Left ventricle myocardium inferior (tissue), 1 donor: ENCODE measurements at regions not wholly inside any gene's neighbourhood (a gene's known extent, or its start where the extent isn't known, plus 50 kb on each side); places are given as distances from the start of the nearest gene placed in this dataset.

Experiments
- DNase-seq: peaks from one replicate; pipeline ENCODE4 v3.0.0-alpha.2; 2020
- H3K27ac ChIP-seq: fragments of 200-600 bp; replicated peaks from 2 replicates; pipeline ENCODE4 v1.8.0; 2021
- H3K27me3 ChIP-seq: fragments of 200-600 bp; 2 replicates; pipeline ENCODE4 v1.8.0; 2021; ENCODE audit warnings: low read depth
- H3K36me3 ChIP-seq: fragments of 200-600 bp; 2 replicates; pipeline ENCODE4 v1.8.0; 2021
- H3K4me1 ChIP-seq: fragments of 200-600 bp; 2 replicates; pipeline ENCODE4 v1.8.0; 2021
- H3K4me3 ChIP-seq: fragments of 200-600 bp; 2 replicates; pipeline ENCODE4 v1.8.0; 2021; ENCODE audit warnings: mild to moderate bottlenecking, moderate library complexity
- H3K9me3 ChIP-seq: fragments of 200-600 bp; replicated peaks from 2 replicates; pipeline ENCODE4 v1.8.0; 2021
- CTCF ChIP-seq: fragments of 200-600 bp; IDR thresholded peaks from 2 replicates; pipeline ENCODE4 v1.8.0; 2021; ENCODE audit warnings: antibody characterized with exemption, mild to moderate bottlenecking, borderline replicate concordance
- intact Hi-C: fragments of 100-400 bp; cut with micrococcal nuclease; formaldehyde crosslinking; loops from one replicate; pipeline ENCODE4 v1.11.0; 2022
- donor health status: DM: no; HTN: yes; CAD: no; lungs with severe emphysema.

- Histone ChIP-seq H3K27ac (no peak overlapping the region), H3K9me3 (no peaks in the 10 kb centered on the region), H3K27me3 (no peaks in the 10 kb centered on the region), H3K36me3 (no peaks in the 10 kb centered on the region), H3K4me3 (no peak overlapping the region), H3K4me1 (no peaks in the 10 kb centered on the region)
- intact Hi-C loops, result no loop called here
- DNase-seq, result no peak
- no peak for TF ChIP-seq CTCF
Measured at GRCh38 chr3:84744130-84744529, 214.7 kb upstream of the CADM2 start.

DNA sequence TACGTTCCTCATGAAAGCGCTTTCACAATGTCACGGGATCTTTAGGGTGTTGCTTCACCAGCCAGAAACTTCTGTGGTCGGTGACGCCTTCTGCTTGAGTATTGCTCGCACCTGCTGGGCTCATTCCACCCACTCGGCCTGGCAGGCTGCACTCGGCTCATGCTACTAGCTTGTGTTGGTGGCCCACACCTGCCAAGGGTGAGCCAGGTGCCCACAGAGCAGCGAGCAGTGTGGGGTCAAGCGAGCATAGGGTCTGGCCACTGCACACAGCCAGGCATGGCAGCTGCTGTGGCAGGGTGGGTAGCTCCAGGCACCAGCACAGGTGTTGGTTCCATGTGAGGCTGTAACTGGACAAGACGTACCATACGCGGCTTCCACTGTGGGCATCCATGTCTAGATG, 202.9 kb upstream of the CADM2 start:
- no peak for DNase-seq
- intact Hi-C loops, result no loop called here
- Histone ChIP-seq H3K36me3 (no peaks in the 10 kb centered on the region), H3K9me3 (peaks cover 11% of the 10 kb centered on the region), H3K27ac (no peak overlapping the region), H3K4me3 (no peak overlapping the region), H3K27me3 (no peaks in the 10 kb centered on the region), H3K4me1 (no peaks in the 10 kb centered on the region)
- no peak for TF ChIP-seq CTCF

GRCh38 chr3:84759361-84759760, 199.4 kb upstream of the CADM2 start:
- no peaks in the 10 kb centered on the region for H3K27me3 ChIP-seq
- intact Hi-C loops, result no loop called here
- no peak overlapping the region for H3K4me3 ChIP-seq
- H3K36me3 ChIP-seq, result no peaks in the 10 kb centered on the region
- DNase-seq, result no peak
- no peaks in the 10 kb centered on the region for H3K4me1 ChIP-seq
- no peak for TF ChIP-seq CTCF
- no peak overlapping the region for H3K27ac ChIP-seq
- peaks cover 2% of the 10 kb centered on the region for H3K9me3 ChIP-seq

- Histone ChIP-seq H3K36me3 (no peaks in the 10 kb centered on the region), H3K4me1 (no peaks in the 10 kb centered on the region), H3K27ac (no peak overlapping the region), H3K4me3 (no peak overlapping the region), H3K9me3 (peaks cover 47% of the 10 kb centered on the region), H3K27me3 (no peaks in the 10 kb centered on the region)
- no peak for DNase-seq
- intact Hi-C loops, result no loop called here
- TF ChIP-seq CTCF, result peak; percentile 29
Measured at GRCh38 chr3:84772841-84773240, 185.9 kb upstream of the CADM2 start.

DNA sequence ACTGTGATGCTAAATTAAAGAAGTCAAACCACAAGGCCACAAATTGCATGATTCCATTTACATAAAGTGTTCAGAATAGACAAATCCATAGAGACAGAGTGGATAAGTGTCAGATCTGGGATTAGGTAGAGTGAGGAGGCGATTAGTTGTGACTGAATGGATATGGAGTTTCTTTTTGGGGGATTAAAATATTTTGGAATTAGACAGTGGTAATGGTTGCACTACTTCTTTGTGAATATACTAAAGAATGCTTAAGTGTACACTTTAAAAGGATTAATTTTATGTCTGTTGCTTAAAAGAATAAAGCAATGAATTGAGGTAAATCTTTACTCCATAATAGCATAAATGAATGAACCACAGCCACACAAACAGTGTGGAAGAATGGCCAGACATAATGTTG, 175.5 kb upstream of the CADM2 start:
- H3K27me3 ChIP-seq, result no peaks in the 10 kb centered on the region
- no peak for TF ChIP-seq CTCF
- H3K36me3 ChIP-seq, result no peaks in the 10 kb centered on the region
- no peak overlapping the region for H3K27ac ChIP-seq
- intact Hi-C loops, result no loop called here
- no peak for DNase-seq
- peaks cover 17% of the 10 kb centered on the region for H3K9me3 ChIP-seq
- H3K4me3 ChIP-seq, result no peak overlapping the region
- H3K4me1 ChIP-seq, result no peaks in the 10 kb centered on the region

GRCh38 chr3:84789961-84790360, 168.8 kb upstream of the CADM2 start:
- Histone ChIP-seq H3K27ac (no peak overlapping the region), H3K4me3 (no peak overlapping the region), H3K4me1 (no peaks in the 10 kb centered on the region), H3K36me3 (no peaks in the 10 kb centered on the region), H3K27me3 (no peaks in the 10 kb centered on the region), H3K9me3 (peaks cover 6% of the 10 kb centered on the region)
- intact Hi-C loops, result no loop called here
- DNase-seq, result no peak
- TF ChIP-seq CTCF, result no peak
